ENCODE measurements at regions not wholly inside any gene's neighbourhood (a gene's known extent, or its start where the extent isn't known, plus 50 kb on each side); places are given as distances from the start of the nearest gene placed in this dataset.

DNA sequence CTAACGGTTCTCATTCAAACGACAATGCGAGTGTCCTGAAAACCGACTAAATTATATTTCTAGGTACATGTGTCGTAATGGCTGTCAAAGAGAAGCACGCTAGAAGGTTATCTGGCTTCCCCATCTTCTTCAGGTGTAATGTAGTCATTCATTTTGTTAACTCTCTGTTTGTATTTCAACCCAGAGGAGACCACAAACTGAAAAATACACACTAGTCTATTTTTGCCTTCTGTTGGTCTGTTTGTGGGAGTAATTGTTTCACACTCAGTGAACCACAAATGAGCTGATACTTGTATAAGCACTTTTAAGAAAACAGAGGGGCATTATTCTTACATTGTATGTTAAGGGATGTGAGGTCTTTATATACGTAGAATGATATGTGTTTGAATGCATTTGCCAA lies 305.9 kb downstream of the GATA3 start:
- TF ChIP-seq, protein P1, sequence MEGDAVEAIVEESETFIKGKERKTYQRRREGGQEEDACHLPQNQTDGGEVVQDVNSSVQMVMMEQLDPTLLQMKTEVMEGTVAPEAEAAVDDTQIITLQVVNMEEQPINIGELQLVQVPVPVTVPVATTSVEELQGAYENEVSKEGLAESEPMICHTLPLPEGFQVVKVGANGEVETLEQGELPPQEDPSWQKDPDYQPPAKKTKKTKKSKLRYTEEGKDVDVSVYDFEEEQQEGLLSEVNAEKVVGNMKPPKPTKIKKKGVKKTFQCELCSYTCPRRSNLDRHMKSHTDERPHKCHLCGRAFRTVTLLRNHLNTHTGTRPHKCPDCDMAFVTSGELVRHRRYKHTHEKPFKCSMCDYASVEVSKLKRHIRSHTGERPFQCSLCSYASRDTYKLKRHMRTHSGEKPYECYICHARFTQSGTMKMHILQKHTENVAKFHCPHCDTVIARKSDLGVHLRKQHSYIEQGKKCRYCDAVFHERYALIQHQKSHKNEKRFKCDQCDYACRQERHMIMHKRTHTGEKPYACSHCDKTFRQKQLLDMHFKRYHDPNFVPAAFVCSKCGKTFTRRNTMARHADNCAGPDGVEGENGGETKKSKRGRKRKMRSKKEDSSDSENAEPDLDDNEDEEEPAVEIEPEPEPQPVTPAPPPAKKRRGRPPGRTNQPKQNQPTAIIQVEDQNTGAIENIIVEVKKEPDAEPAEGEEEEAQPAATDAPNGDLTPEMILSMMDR (IDR thresholded peaks at IDR 0.05), result no peak
- no peak for TF ChIP-seq POLR2AphosphoS5 (IDR thresholded peaks at IDR 0.05)
